ENCODE measurements at regions not wholly inside any gene's neighbourhood (a gene's known extent, or its start where the extent isn't known, plus 50 kb on each side); places are given as distances from the start of the nearest gene placed in this dataset.

DNA sequence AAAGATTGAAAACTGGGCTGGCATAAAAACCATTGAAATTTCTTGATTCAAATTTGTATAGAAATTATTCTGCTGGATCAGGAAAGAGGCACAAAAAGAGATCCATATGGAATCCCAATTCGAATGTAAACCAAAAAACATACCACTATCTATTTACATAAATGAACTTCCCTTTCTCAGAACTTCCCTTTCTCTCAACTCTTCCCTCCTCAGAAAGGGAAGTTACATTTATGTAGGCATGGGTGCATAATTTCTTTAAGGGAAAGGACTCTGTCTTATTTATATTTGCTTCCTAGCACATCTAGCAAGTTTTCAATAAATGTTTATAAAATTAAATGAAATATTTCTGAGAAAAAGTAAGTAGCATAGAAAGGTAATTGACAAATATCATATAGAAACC is 398.1 kb upstream of the ATP5MC3 start:
- no peak for TF ChIP-seq EZH2 (IDR thresholded peaks at IDR 0.05; ENCODE audit: borderline replicate concordance, low read depth, low read length, poor library complexity, severe bottlenecking)
- TF ChIP-seq, protein P1, sequence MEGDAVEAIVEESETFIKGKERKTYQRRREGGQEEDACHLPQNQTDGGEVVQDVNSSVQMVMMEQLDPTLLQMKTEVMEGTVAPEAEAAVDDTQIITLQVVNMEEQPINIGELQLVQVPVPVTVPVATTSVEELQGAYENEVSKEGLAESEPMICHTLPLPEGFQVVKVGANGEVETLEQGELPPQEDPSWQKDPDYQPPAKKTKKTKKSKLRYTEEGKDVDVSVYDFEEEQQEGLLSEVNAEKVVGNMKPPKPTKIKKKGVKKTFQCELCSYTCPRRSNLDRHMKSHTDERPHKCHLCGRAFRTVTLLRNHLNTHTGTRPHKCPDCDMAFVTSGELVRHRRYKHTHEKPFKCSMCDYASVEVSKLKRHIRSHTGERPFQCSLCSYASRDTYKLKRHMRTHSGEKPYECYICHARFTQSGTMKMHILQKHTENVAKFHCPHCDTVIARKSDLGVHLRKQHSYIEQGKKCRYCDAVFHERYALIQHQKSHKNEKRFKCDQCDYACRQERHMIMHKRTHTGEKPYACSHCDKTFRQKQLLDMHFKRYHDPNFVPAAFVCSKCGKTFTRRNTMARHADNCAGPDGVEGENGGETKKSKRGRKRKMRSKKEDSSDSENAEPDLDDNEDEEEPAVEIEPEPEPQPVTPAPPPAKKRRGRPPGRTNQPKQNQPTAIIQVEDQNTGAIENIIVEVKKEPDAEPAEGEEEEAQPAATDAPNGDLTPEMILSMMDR (conservative IDR thresholded peaks at IDR 0.05; ENCODE audit: low read depth, low read length) = no peak

Measured in A673 (cell line).